GM12878 (cell line): ENCODE measurements at regions not wholly inside any gene's neighbourhood (a gene's known extent, or its start where the extent isn't known, plus 50 kb on each side); places are given as distances from the start of the nearest gene placed in this dataset.

Experiments used
- ATAC-seq: fragments of 200-7000 bp; cut with Tn5 transposase; 3 replicates; pipeline ENCODE4 v1.9.1; 2020; ENCODE audit warnings: mild to moderate bottlenecking, moderate library complexity
- BruUV-seq: library from RNA; stranded (reverse); fragments of 400-500 nt; replicated peaks from 2 replicates; lab custom pipeline; 2021; lab: Mats Ljungman, UMichigan
- CTCF ChIA-PET: fragments of 300-600 bp; sonication (Branson Sonifier 250); formaldehyde crosslinking; extraction: SDS; loops from one replicate; lab custom pipeline; 2021; ENCODE audit warnings: inconsistent platforms; lab: Yijun Ruan, JAX
- POLR2A ChIA-PET: fragments of 350-600 bp; formaldehyde crosslinking; extraction: SDS; loops from one replicate; lab custom pipeline; 2021; ENCODE audit warnings: inconsistent platforms; lab: Charles Lee
- RAD21 ChIA-PET: fragments of 300-600 bp; sonication (Branson Sonifier 250); formaldehyde crosslinking; loops from one replicate; lab custom pipeline; 2023; ENCODE audit warnings: antibody characterized with exemption; ENCODE audit not compliant: unreplicated experiment; lab: Charles Lee
- SMC1A ChIA-PET: fragments of 300-600 bp; sonication (Branson Sonifier 250); formaldehyde crosslinking; loops from one replicate; lab custom pipeline; 2023; ENCODE audit not compliant: unreplicated experiment, uncharacterized antibody; lab: Charles Lee
- DNase-seq: peaks from one replicate; pipeline ENCODE4 v3.0.0-alpha.2; 2011; ENCODE audit warnings: low read depth, low spot score
- FAIRE-seq: peaks from 3 replicates; lab custom pipeline; 2011; peaks lifted over from hg19 to GRCh38; lab: Jason Lieb, UNC
- H2AFZ ChIP-seq: 2 replicates; pipeline ENCODE4 v1.6.0; 2011; ENCODE audit warnings: low read depth, low read length, control low read depth; ENCODE audit not compliant: control insufficient read depth
- H3K27ac ChIP-seq: 2 replicates; pipeline ENCODE4 v1.5.1; 2011; ENCODE audit warnings: control low read depth; ENCODE audit not compliant: control insufficient read depth, insufficient read depth
- H3K27me3 ChIP-seq, 2 experiments: replicated peaks in 1 of 2; 2 replicates each; pipeline versions ENCODE4 v1.6.0 to v1.6.1; 2011; ENCODE audit warnings: low read length in 1 of 2; ENCODE audit not compliant: control insufficient read depth in 2 of 2, insufficient read depth in 2 of 2
- H3K36me3 ChIP-seq, 2 experiments: 2 replicates each; pipeline ENCODE4 v1.5.1; 2011; ENCODE audit warnings: low read length in 1 of 2; ENCODE audit not compliant: control insufficient read depth in 2 of 2, insufficient read depth in 2 of 2
- H3K4me1 ChIP-seq: 2 replicates; pipeline ENCODE4 v1.6.1; 2011; ENCODE audit warnings: mild to moderate bottlenecking, low read length, moderate library complexity, mixed read lengths; ENCODE audit not compliant: control insufficient read depth, insufficient read depth
- H3K4me2 ChIP-seq: 2 replicates; pipeline ENCODE4 v1.6.0; 2011; ENCODE audit warnings: control low read depth; ENCODE audit not compliant: control insufficient read depth, insufficient read depth
- H3K4me3 ChIP-seq: fragments of 200-600 bp; sonication (generic); 2 replicates; pipeline ENCODE4 v1.5.1; 2016
- H3K79me2 ChIP-seq: 2 replicates; pipeline ENCODE4 v1.6.0; 2011; ENCODE audit warnings: low read length; ENCODE audit not compliant: control insufficient read depth, insufficient read depth
- H3K9ac ChIP-seq: 2 replicates; pipeline ENCODE4 v1.8.0; 2011; ENCODE audit warnings: low read length, control low read depth, mixed read lengths; ENCODE audit not compliant: control insufficient read depth, insufficient read depth
- H3K9me3 ChIP-seq: replicated peaks from 3 replicates; pipeline ENCODE4 v1.5.1; 2011; ENCODE audit warnings: mild to moderate bottlenecking, low read length; ENCODE audit not compliant: control insufficient read depth, insufficient read depth
- H4K20me1 ChIP-seq: 2 replicates; pipeline ENCODE4 v1.6.0; 2011; ENCODE audit not compliant: control insufficient read depth, insufficient read depth
- ASH2L ChIP-seq: fragments of 300-600, 200-600 bp; sonication (generic); IDR thresholded peaks from 2 replicates; pipeline ENCODE4 v1.6.1; 2017; ENCODE audit warnings: low read depth, mild to moderate bottlenecking, borderline replicate concordance
- ATF7 ChIP-seq: fragments of 450-650 bp; IDR thresholded peaks from 2 replicates; pipeline ENCODE4 v1.6.1; 2016; ENCODE audit warnings: low read depth, mild to moderate bottlenecking
- BCL11A ChIP-seq: IDR thresholded peaks from 2 replicates; pipeline ENCODE4 v1.6.1; 2011; ENCODE audit warnings: low read depth, low read length
- BCLAF1 ChIP-seq: fragments of 450-650 bp; IDR thresholded peaks from 2 replicates; pipeline ENCODE4 v1.6.1; 2017; ENCODE audit warnings: antibody characterized with exemption, mild to moderate bottlenecking, moderate library complexity
- CBX3 ChIP-seq: fragments of 200-600 bp; sonication (generic); IDR thresholded peaks from 2 replicates; pipeline ENCODE4 v1.6.1; 2016; ENCODE audit warnings: low read depth, borderline replicate concordance
- ETV6 ChIP-seq, 2 experiments: fragments of 450-650 bp in 1 of 2; IDR thresholded peaks in 1 of 2; conservative IDR thresholded peaks in 1 of 2; 2 replicates each; pipeline ENCODE4 v1.6.1; 2014; ENCODE audit warnings: antibody characterized with exemption in 1 of 2, borderline replicate concordance in 1 of 2, low read depth in 1 of 2, mild to moderate bottlenecking in 1 of 2, moderate library complexity in 1 of 2
- FOXM1 ChIP-seq: IDR thresholded peaks from 2 replicates; pipeline ENCODE4 v1.6.1; 2012; ENCODE audit warnings: low read depth, mild to moderate bottlenecking, inconsistent platforms, low read length, moderate library complexity
- GATAD2B ChIP-seq: fragments of 450-650 bp; conservative IDR thresholded peaks from 2 replicates; pipeline ENCODE4 v1.6.1; 2017; ENCODE audit warnings: low read depth, mild to moderate bottlenecking, moderate library complexity
- JUNB ChIP-seq: IDR thresholded peaks from 2 replicates; pipeline ENCODE4 v1.6.1; 2016; ENCODE audit warnings: antibody characterized with exemption, mild to moderate bottlenecking
- NKRF ChIP-seq: fragments of 450-650 bp; conservative IDR thresholded peaks from 2 replicates; pipeline ENCODE4 v1.6.1; 2017; ENCODE audit warnings: mild to moderate bottlenecking, moderate library complexity
- POLR2AphosphoS5 ChIP-seq: IDR thresholded peaks from 2 replicates; pipeline ENCODE4 v1.6.1; 2011; ENCODE audit warnings: mild to moderate bottlenecking, low read length, inconsistent platforms
- RBBP5 ChIP-seq: fragments of 200-600 bp; sonication (generic); conservative IDR thresholded peaks from 2 replicates; pipeline ENCODE4 v1.6.1; 2016
- RELA ChIP-seq: fragments of 450-650 bp; IDR thresholded peaks from 2 replicates; pipeline ENCODE4 v1.8.0; 2014; ENCODE audit warnings: borderline replicate concordance; ENCODE audit not compliant: partially characterized antibody
- SMARCA5 ChIP-seq: fragments of 450-650 bp; IDR thresholded peaks from 2 replicates; pipeline ENCODE4 v1.6.1; 2017; ENCODE audit warnings: mild to moderate bottlenecking
- SPI1 ChIP-seq: IDR thresholded peaks from 2 replicates; pipeline ENCODE4 v1.6.1; 2011; ENCODE audit warnings: low read depth, mild to moderate bottlenecking, low read length, moderate library complexity, borderline replicate concordance; ENCODE audit not compliant: insufficient read depth
- WGBS: methylation state at CpG from one replicate; pipeline ENCODE4 v1.1.6; 2016; ENCODE audit warnings: low lambda C conversion rate; ENCODE audit not compliant: insufficient replicate concordance, insufficient coverage; ENCODE audit errors: missing lambda C conversion rate; 5-methylcytosine and 5-hydroxymethylcytosine counted together
- in situ Hi-C: fragments of 300-500 bp; cut with MboI; formaldehyde crosslinking; loops from 9 replicates; pipeline ENCODE4 v1.14.3; 2018; ENCODE audit warnings: mixed read lengths
- intact Hi-C: fragments of 100-400 bp; cut with micrococcal nuclease; formaldehyde crosslinking; loops from one replicate; pipeline ENCODE4 v1.14.2; 2022; ENCODE audit not compliant: unreplicated experiment
- TF ChIP-seq, protein P1 (sequence below): fragments of 450-650 bp; formaldehyde crosslinking; IDR thresholded peaks from 2 replicates; pipeline ENCODE4 v1.4.0; 2022; ENCODE audit warnings: mild to moderate bottlenecking, moderate library complexity

- H3K9ac ChIP-seq: no peak overlapping the region
- no peak overlapping the region for H2AFZ ChIP-seq
- ChIA-PET CTCF (no interaction called here), RAD21 (no interaction called here), SMC1A (no interaction called here), POLR2A (no interaction called here)
- BruUV-seq: no TSS peak
- TF ChIP-seq BCLAF1: no peak
- TF ChIP-seq, protein P1, sequence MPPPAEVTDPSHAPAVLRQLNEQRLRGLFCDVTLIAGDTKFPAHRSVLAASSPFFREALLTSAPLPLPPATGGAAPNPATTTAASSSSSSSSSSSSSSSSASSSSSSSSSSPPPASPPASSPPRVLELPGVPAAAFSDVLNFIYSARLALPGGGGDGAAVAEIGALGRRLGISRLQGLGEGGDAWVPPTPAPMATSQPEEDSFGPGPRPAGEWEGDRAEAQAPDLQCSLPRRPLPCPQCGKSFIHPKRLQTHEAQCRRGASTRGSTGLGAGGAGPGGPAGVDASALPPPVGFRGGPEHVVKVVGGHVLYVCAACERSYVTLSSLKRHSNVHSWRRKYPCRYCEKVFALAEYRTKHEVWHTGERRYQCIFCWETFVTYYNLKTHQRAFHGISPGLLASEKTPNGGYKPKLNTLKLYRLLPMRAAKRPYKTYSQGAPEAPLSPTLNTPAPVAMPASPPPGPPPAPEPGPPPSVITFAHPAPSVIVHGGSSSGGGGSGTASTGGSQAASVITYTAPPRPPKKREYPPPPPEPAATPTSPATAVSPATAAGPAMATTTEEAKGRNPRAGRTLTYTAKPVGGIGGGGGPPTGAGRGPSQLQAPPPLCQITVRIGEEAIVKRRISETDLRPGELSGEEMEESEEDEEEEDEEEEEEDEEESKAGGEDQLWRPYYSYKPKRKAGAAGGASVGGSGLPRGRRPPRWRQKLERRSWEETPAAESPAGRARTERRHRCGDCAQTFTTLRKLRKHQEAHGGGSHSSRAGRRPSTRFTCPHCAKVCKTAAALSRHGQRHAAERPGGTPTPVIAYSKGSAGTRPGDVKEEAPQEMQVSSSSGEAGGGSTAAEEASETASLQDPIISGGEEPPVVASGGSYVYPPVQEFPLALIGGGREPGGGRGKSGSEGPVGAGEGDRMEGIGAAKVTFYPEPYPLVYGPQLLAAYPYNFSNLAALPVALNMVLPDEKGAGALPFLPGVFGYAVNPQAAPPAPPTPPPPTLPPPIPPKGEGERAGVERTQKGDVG (CRISPR knock-in tag): no peak
- no peak for TF ChIP-seq RELA
- no peak for TF ChIP-seq ETV6 (conservative IDR thresholded peaks at IDR 0.05 in 1 of 2, IDR thresholded peaks at IDR 0.05 in 1 of 2; ENCODE audit: borderline replicate concordance in 1 of 2, low read depth in 1 of 2)
- no peak for TF ChIP-seq RBBP5
- no peak for TF ChIP-seq CBX3
- TF ChIP-seq FOXM1: no peak
- TF ChIP-seq SMARCA5: no peak
- no peak for TF ChIP-seq ATF7
- no peak for TF ChIP-seq POLR2AphosphoS5
- no peak for TF ChIP-seq BCL11A
- no peak for TF ChIP-seq SPI1
- TF ChIP-seq ASH2L: no peak
- TF ChIP-seq JUNB: no peak
- no peak for TF ChIP-seq GATAD2B
- TF ChIP-seq NKRF: no peak
- H3K9me3 ChIP-seq: no peaks in the 10 kb centered on the region
- H3K36me3 ChIP-seq: no peaks in the 10 kb centered on the region
- no peaks in the 10 kb centered on the region for H3K4me1 ChIP-seq
- no peak for ATAC-seq
- intact Hi-C loops: no loop called here
- DNase-seq: no peak
- H3K4me3 ChIP-seq: no peak overlapping the region
- H3K4me2 ChIP-seq: no peak overlapping the region
- 23% methylated on average over 21 of the region's 21 CpGs for WGBS
- H3K79me2 ChIP-seq: no peaks in the 10 kb centered on the region
- in situ Hi-C loops: no loop called here
- H3K27ac ChIP-seq: no peak overlapping the region
- no peak for FAIRE-seq
- no peaks in the 10 kb centered on the region for H4K20me1 ChIP-seq
- no peaks in the 10 kb centered on the region for H3K27me3 ChIP-seq
These were observed 320.1 kb downstream of the ZNF536 start for GRCh38 chr19:30692181-30692811.
